Ovary (tissue), 3 donors: ENCODE measurements at regions not wholly inside any gene's neighbourhood (a gene's known extent, or its start where the extent isn't known, plus 50 kb on each side); places are given as distances from the start of the nearest gene placed in this dataset.

Experiments
- POLR2A ChIP-seq: fragments of 450-650 bp; IDR thresholded peaks from one replicate; pipeline ENCODE4 v1.6.1; 2017; ENCODE audit warnings: antibody characterized with exemption, mild to moderate bottlenecking, moderate library complexity
- TF ChIP-seq, protein P1 (sequence below), 3 donors: fragments of 450-650 bp in 2 of 3; fragments of 200-600 bp in 1 of 3; IDR thresholded peaks; one replicate each; pipeline versions ENCODE4 v1.5.1 to v1.8.0; 2016 to 2022; ENCODE audit warnings: antibody characterized with exemption in 3 of 3, mild to moderate bottlenecking in 1 of 3
- donor health status: DM: no; HTN: no; CAD: no.

DNA sequence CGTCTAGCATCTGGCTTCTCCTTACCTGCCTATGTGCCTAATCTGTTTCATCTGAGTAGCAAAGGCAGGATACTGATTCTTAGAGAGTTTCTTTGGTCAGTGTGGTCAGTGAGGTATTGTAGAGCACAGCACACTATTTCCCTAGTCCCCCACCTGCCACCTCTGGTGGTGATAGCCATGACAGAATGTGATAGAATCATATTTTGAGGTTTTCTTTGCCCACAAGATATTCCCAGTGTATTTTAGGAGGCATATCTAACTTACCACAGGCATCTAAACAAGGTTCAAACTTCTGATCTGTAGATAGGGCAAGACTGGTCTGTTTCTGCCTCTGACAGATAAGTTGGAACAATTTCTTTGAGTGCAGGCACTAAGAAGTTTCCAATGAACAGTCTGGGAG is 188.0 kb downstream of the SOX2 start:
- TF ChIP-seq, protein P1, sequence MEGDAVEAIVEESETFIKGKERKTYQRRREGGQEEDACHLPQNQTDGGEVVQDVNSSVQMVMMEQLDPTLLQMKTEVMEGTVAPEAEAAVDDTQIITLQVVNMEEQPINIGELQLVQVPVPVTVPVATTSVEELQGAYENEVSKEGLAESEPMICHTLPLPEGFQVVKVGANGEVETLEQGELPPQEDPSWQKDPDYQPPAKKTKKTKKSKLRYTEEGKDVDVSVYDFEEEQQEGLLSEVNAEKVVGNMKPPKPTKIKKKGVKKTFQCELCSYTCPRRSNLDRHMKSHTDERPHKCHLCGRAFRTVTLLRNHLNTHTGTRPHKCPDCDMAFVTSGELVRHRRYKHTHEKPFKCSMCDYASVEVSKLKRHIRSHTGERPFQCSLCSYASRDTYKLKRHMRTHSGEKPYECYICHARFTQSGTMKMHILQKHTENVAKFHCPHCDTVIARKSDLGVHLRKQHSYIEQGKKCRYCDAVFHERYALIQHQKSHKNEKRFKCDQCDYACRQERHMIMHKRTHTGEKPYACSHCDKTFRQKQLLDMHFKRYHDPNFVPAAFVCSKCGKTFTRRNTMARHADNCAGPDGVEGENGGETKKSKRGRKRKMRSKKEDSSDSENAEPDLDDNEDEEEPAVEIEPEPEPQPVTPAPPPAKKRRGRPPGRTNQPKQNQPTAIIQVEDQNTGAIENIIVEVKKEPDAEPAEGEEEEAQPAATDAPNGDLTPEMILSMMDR (IDR thresholded peaks at IDR 0.05): no peak
- no peak for TF ChIP-seq POLR2A
